GM23248 (cell line): ENCODE measurements at regions not wholly inside any gene's neighbourhood (a gene's known extent, or its start where the extent isn't known, plus 50 kb on each side); places are given as distances from the start of the nearest gene placed in this dataset.
"Not testable (repeated sequence)": the region's sequence is repeated elsewhere in the genome, so short reads cannot be mapped to it uniquely, and the experiment has no call there.

ENCODE experiments used
- EZH2 ChIP-seq: fragments of 200-600 bp; sonication (generic); IDR thresholded peaks from 2 replicates; pipeline ENCODE4 v1.6.1; 2018; ENCODE audit warnings: antibody characterized with exemption, mild to moderate bottlenecking; ENCODE audit not compliant: insufficient read depth, poor library complexity, severe bottlenecking
- EZH2phosphoT487 ChIP-seq: fragments of 200-600 bp; sonication (generic); IDR thresholded peaks from 2 replicates; pipeline ENCODE4 v1.6.1; 2018; ENCODE audit warnings: antibody characterized with exemption, moderate library complexity, mild to moderate bottlenecking, low read depth; ENCODE audit not compliant: insufficient read depth

DNA sequence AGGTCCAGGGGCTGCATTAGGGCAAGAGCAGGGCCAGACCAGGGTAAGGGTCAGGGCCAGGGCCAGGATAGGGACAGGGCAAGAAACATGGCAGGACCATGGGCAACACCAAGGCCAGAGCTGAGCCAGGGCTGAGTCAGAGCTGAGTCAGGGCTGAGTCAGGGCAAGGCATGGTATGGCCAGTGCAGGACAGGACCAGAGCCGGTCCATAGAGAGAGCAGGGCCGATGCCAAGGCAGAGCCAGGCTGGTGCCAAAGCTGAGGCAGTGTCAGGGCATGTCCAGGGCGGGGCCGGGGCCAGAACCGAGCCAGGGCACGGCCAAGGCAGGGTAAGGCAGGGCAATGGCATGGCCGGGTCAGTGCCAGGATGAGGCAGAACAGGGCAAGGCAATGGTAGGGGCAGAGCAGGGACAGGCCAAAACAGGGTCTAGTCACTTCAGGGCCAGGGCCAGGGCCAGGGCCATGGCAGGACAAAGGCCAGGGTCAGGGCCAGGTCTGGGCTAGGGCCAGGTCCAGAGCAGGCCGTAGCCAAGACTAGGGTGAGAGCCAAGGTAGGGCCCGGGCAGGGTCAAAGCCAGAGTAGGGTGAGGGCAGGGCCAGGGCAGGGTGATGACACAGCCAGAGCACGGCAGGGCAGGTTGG lies 152.8 kb downstream of the LIPI start:
- not testable (repeated sequence) for TF ChIP-seq EZH2, EZH2phosphoT487
